HEK293 (cell line): ENCODE measurements at regions not wholly inside any gene's neighbourhood (a gene's known extent, or its start where the extent isn't known, plus 50 kb on each side); places are given as distances from the start of the nearest gene placed in this dataset.

Source experiments
- CTCF ChIA-PET: fragments of 350-600 bp; formaldehyde crosslinking; extraction: SDS; loops from one replicate; lab custom pipeline; 2021; ENCODE audit warnings: antibody characterized with exemption; lab: Yijun Ruan, JAX
- POLR2A ChIA-PET: fragments of 300-600 bp; formaldehyde crosslinking; extraction: SDS; loops from one replicate; lab custom pipeline; 2020; ENCODE audit warnings: antibody characterized with exemption, inconsistent platforms; lab: Yijun Ruan, JAX
- H3K27ac ChIP-seq: fragments of 200-500 bp; sonication (Bioruptor generic); 2 replicates; pipeline ENCODE4 v1.5.1; 2014; ENCODE audit warnings: low read depth, low read length, control low read depth, inconsistent platforms; ENCODE audit errors: extremely low read depth
- H3K36me3 ChIP-seq, 2 experiments: fragments of 200-500 bp in 1 of 2; sonication (Bioruptor generic) in 1 of 2; 1 replicate in 1 of 2; 2 replicates in 1 of 2; pipeline ENCODE4 v1.5.1; 2014 to 2017; ENCODE audit warnings: inconsistent platforms in 2 of 2, low read length in 2 of 2; ENCODE audit not compliant: control insufficient read depth in 2 of 2, insufficient read depth in 1 of 2
- H3K4me1 ChIP-seq: fragments of 200-500 bp; sonication (Bioruptor generic); 2 replicates; pipeline ENCODE4 v1.5.1; 2014; ENCODE audit warnings: mild to moderate bottlenecking, low read length, inconsistent platforms; ENCODE audit not compliant: control insufficient read depth, insufficient read depth
- H3K4me3 ChIP-seq: 2 replicates; pipeline ENCODE4 v1.5.1; 2011; ENCODE audit warnings: low read depth, mild to moderate bottlenecking, control low read depth, low read length, moderate library complexity
- H3K9me3 ChIP-seq: fragments of 200-500 bp; sonication (Bioruptor generic); 2 replicates; pipeline ENCODE4 v1.5.1; 2014; ENCODE audit warnings: low read depth, low read length, inconsistent platforms; ENCODE audit not compliant: control insufficient read depth, insufficient read depth
- AEBP2 ChIP-seq: fragments of 450-650 bp; formaldehyde crosslinking; IDR thresholded peaks from 2 replicates; pipeline ENCODE4 v1.5.1; 2016; ENCODE audit warnings: missing biosample characterization, missing genetic modification characterization, borderline replicate concordance
- EGR2 ChIP-seq: fragments of 450-650 bp; formaldehyde crosslinking; IDR thresholded peaks from 2 replicates; pipeline ENCODE4 v1.5.1; 2016; ENCODE audit warnings: low read depth, missing biosample characterization, missing genetic modification characterization
- HIC1 ChIP-seq: fragments of 450-650 bp; formaldehyde crosslinking; IDR thresholded peaks from 2 replicates; pipeline ENCODE4 v1.5.1; 2016; ENCODE audit warnings: missing biosample characterization, missing genetic modification characterization
- HOXD13 ChIP-seq: sonication (generic); formaldehyde crosslinking; IDR thresholded peaks from 2 replicates; pipeline ENCODE4 v1.8.0; 2022; ENCODE audit warnings: missing genetic modification reagents, borderline replicate concordance
- KLF1 ChIP-seq: fragments of 450-650 bp; formaldehyde crosslinking; IDR thresholded peaks from 2 replicates; pipeline ENCODE4 v1.5.1; 2016; ENCODE audit warnings: missing biosample characterization, missing genetic modification characterization
- MZF1 ChIP-seq: fragments of 450-650 bp; formaldehyde crosslinking; IDR thresholded peaks from 2 replicates; pipeline ENCODE4 v1.5.1; 2017; ENCODE audit warnings: missing biosample characterization, missing genetic modification characterization, borderline replicate concordance
- OVOL3 ChIP-seq: fragments of 450-650 bp; formaldehyde crosslinking; IDR thresholded peaks from 2 replicates; pipeline ENCODE4 v1.5.1; 2016; ENCODE audit warnings: missing biosample characterization, missing genetic modification characterization
- TRIM28 ChIP-seq: IDR thresholded peaks from 2 replicates; pipeline ENCODE4 v1.6.1; 2011; ENCODE audit warnings: low read length, control low read depth, borderline replicate concordance
- YY2 ChIP-seq: fragments of 450-650 bp; formaldehyde crosslinking; IDR thresholded peaks from 2 replicates; pipeline ENCODE4 v1.5.1; 2016; ENCODE audit warnings: missing biosample characterization, missing genetic modification characterization
- ZFP69B ChIP-seq: fragments of 450-650 bp; formaldehyde crosslinking; IDR thresholded peaks from 2 replicates; pipeline ENCODE4 v1.5.1; 2016; ENCODE audit warnings: missing biosample characterization, missing genetic modification characterization
- ZNF157 ChIP-seq: fragments of 450-650 bp; formaldehyde crosslinking; IDR thresholded peaks from 2 replicates; pipeline ENCODE4 v1.5.1; 2016; ENCODE audit warnings: missing biosample characterization, missing genetic modification characterization
- ZNF184 ChIP-seq: fragments of 450-650 bp; IDR thresholded peaks from 2 replicates; pipeline ENCODE4 v1.5.1; 2018; ENCODE audit warnings: missing biosample characterization, mild to moderate bottlenecking, missing genetic modification characterization
- ZNF311 ChIP-seq: fragments of 450-650 bp; formaldehyde crosslinking; IDR thresholded peaks from 2 replicates; pipeline ENCODE4 v1.5.1; 2017; ENCODE audit warnings: missing biosample characterization, missing genetic modification characterization, borderline replicate concordance
- ZNF350 ChIP-seq: fragments of 450-650 bp; formaldehyde crosslinking; IDR thresholded peaks from 2 replicates; pipeline ENCODE4 v1.5.0; 2017; ENCODE audit warnings: missing biosample characterization, mild to moderate bottlenecking, missing genetic modification characterization
- ZNF366 ChIP-seq: fragments of 450-650 bp; formaldehyde crosslinking; conservative IDR thresholded peaks from 2 replicates; pipeline ENCODE4 v1.5.1; 2016; ENCODE audit warnings: missing biosample characterization, missing genetic modification characterization
- ZNF473 ChIP-seq: fragments of 450-650 bp; formaldehyde crosslinking; IDR thresholded peaks from 2 replicates; pipeline ENCODE4 v1.5.1; 2017; ENCODE audit warnings: missing biosample characterization, missing genetic modification characterization
- ZNF530 ChIP-seq: fragments of 450-650 bp; formaldehyde crosslinking; IDR thresholded peaks from 2 replicates; pipeline ENCODE4 v1.5.1; 2016; ENCODE audit warnings: low read depth, missing biosample characterization, missing genetic modification characterization
- ZNF555 ChIP-seq: fragments of 450-650 bp; formaldehyde crosslinking; conservative IDR thresholded peaks from 2 replicates; pipeline ENCODE4 v1.5.1; 2017; ENCODE audit warnings: missing biosample characterization, mild to moderate bottlenecking, missing genetic modification characterization, inconsistent platforms
- ZNF558 ChIP-seq: fragments of 450-650 bp; formaldehyde crosslinking; IDR thresholded peaks from 2 replicates; pipeline ENCODE4 v1.5.1; 2016; ENCODE audit warnings: missing biosample characterization, missing genetic modification characterization
- ZNF610 ChIP-seq: fragments of 450-650 bp; formaldehyde crosslinking; IDR thresholded peaks from 2 replicates; pipeline ENCODE4 v1.5.1; 2016; ENCODE audit warnings: missing biosample characterization, missing genetic modification characterization, borderline replicate concordance
- ZNF692 ChIP-seq: fragments of 450-650 bp; formaldehyde crosslinking; IDR thresholded peaks from 2 replicates; pipeline ENCODE4 v1.5.1; 2016; ENCODE audit warnings: missing biosample characterization, missing genetic modification characterization
- ZNF704 ChIP-seq: fragments of 450-650 bp; formaldehyde crosslinking; IDR thresholded peaks from 2 replicates; pipeline ENCODE4 v1.5.1; 2016; ENCODE audit warnings: missing biosample characterization, missing genetic modification characterization
- ZNF707 ChIP-seq: fragments of 450-650 bp; formaldehyde crosslinking; IDR thresholded peaks from 2 replicates; pipeline ENCODE4 v1.5.1; 2016; ENCODE audit warnings: missing biosample characterization, missing genetic modification characterization

GRCh38 chr5:156182174-156182967 is 144.6 kb upstream of the SGCD start:
- CTCF ChIA-PET: no interaction called here
- POLR2A ChIA-PET: no interaction called here
- no peak for TF ChIP-seq TRIM28
- no peak for TF ChIP-seq ZNF610 (tag by site-specific recombination)
- TF ChIP-seq ZNF530 (tag by site-specific recombination): no peak
- no peak for TF ChIP-seq ZNF692 (tag by site-specific recombination)
- no peak for TF ChIP-seq ZNF366 (tag by site-specific recombination)
- no peak for TF ChIP-seq ZNF707 (tag by site-specific recombination)
- no peak for TF ChIP-seq HIC1 (tag by site-specific recombination)
- no peak for TF ChIP-seq ZNF311 (tag by site-specific recombination)
- TF ChIP-seq OVOL3 (tag by site-specific recombination): no peak
- Histone ChIP-seq H3K4me3 (no peak overlapping the region), H3K36me3 (no peaks in the 10 kb centered on the region), H3K9me3 (no peaks in the 10 kb centered on the region), H3K4me1 (no peaks in the 10 kb centered on the region), H3K27ac (no peak overlapping the region)

GRCh38 chr5:156186760-156187159 is 140.2 kb upstream of the SGCD start:
- ChIA-PET POLR2A (no interaction called here), CTCF (no interaction called here)
- TF ChIP-seq EGR2 (tag by site-specific recombination) (no peak), MZF1 (tag by site-specific recombination) (no peak), ZFP69B (tag by site-specific recombination) (no peak), ZNF558 (tag by site-specific recombination) (no peak), ZNF157 (tag by site-specific recombination) (no peak), HOXD13 (no peak), KLF1 (tag by site-specific recombination) (no peak), ZNF473 (tag by site-specific recombination) (no peak), ZNF555 (tag by site-specific recombination) (no peak), ZNF184 (tag by site-specific recombination) (no peak), YY2 (no peak), ZNF350 (tag by site-specific recombination) (no peak), ZNF704 (tag by site-specific recombination) (no peak), AEBP2 (tag by site-specific recombination) (no peak)
- no peak overlapping the region for H3K4me3 ChIP-seq
- no peaks in the 10 kb centered on the region for H3K36me3 ChIP-seq
- H3K4me1 ChIP-seq: no peaks in the 10 kb centered on the region
- H3K27ac ChIP-seq: no peak overlapping the region
- H3K9me3 ChIP-seq: no peaks in the 10 kb centered on the region
